HUES64 (cell line): ENCODE measurements at regions not wholly inside any gene's neighbourhood (a gene's known extent, or its start where the extent isn't known, plus 50 kb on each side); places are given as distances from the start of the nearest gene placed in this dataset.

ENCODE experiments used
- H3K27ac ChIP-seq: 2 replicates; pipeline ENCODE4 v1.7.0; 2013; ENCODE audit warnings: low read depth, low read length, inconsistent platforms
- H3K27me3 ChIP-seq: 2 replicates; pipeline ENCODE4 v1.6.1; 2013; ENCODE audit warnings: mild to moderate bottlenecking, low read length; ENCODE audit not compliant: insufficient read depth
- H3K36me3 ChIP-seq: 2 replicates; pipeline ENCODE4 v1.6.1; 2013; ENCODE audit warnings: mild to moderate bottlenecking, low read length; ENCODE audit not compliant: insufficient read depth
- H3K4me1 ChIP-seq: 2 replicates; pipeline ENCODE4 v1.6.1; 2013; ENCODE audit warnings: mild to moderate bottlenecking, low read length, moderate library complexity; ENCODE audit not compliant: insufficient read depth
- H3K4me3 ChIP-seq: 2 replicates; pipeline ENCODE4 v1.5.1; 2013; ENCODE audit warnings: mild to moderate bottlenecking, low read length, moderate library complexity
- H3K9ac ChIP-seq: 2 replicates; pipeline ENCODE4 v1.6.1; 2013; ENCODE audit warnings: mild to moderate bottlenecking, low read depth, low read length
- H3K9me3 ChIP-seq: 2 replicates; pipeline ENCODE4 v1.6.1; 2013; ENCODE audit warnings: low read depth, low read length; ENCODE audit not compliant: insufficient read depth
- WGBS: fragments of 150-250, 120-280 bp; methylation state at CpG from one replicate; pipeline ENCODE4 v1.1.7; 2013; ENCODE audit warnings: missing lambda C conversion rate; 5-methylcytosine and 5-hydroxymethylcytosine counted together

DNA sequence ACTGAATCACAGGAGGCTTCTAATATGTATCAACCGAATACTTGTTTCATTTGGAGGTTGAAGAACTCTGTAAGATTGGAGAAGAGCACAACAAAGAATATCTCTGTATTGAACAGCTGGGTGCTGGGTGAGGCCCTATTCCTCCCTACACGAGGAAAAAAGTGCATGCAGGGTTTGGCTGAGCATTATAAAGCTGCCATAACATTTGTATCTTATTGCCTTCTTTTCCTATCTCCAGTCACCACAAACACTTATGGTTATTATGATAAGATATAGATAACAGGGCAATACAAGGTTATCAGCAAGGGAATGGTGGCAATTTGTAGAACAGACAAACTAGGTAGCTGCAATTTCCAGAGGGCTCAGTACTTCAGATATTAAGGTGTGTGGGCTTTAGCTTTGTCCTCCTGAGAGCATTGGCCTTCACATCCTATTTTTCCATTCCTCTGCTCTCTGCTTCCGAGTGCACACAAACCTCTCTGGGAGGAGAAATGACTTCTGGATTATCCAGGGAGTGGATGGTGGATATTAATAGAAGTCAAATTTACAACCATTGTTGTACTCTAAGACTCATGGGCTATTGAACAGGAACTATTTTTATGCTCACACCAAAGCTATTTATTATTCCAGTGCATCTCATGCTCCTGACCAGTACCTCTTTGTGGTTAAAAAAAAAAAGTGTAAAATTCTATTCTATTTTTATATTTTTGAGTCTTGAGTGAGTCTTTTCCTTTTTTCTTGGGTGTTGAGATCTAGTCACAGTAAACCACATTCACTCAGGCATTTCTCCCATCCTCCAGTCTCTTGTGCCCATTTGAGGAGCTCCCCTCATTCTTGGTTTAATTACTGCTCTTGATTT, 248.4 kb downstream of the ETAA1 start:
- Histone ChIP-seq H3K4me3 (no peak overlapping the region), H3K9ac (no peak overlapping the region), H3K4me1 (peaks cover 9% of the 10 kb centered on the region), H3K9me3 (peaks cover 11% of the 10 kb centered on the region), H3K36me3 (no peaks in the 10 kb centered on the region), H3K27me3 (no peaks in the 10 kb centered on the region), H3K27ac (no peak overlapping the region)
- 81% methylated on average over 2 of the region's 3 CpGs for WGBS

- Histone ChIP-seq H3K27me3 (no peaks in the 10 kb centered on the region), H3K4me1 (peaks cover 16% of the 10 kb centered on the region)
Observed at GRCh38 chr2:67646714-67647333, 249.7 kb downstream of the ETAA1 start.

DNA sequence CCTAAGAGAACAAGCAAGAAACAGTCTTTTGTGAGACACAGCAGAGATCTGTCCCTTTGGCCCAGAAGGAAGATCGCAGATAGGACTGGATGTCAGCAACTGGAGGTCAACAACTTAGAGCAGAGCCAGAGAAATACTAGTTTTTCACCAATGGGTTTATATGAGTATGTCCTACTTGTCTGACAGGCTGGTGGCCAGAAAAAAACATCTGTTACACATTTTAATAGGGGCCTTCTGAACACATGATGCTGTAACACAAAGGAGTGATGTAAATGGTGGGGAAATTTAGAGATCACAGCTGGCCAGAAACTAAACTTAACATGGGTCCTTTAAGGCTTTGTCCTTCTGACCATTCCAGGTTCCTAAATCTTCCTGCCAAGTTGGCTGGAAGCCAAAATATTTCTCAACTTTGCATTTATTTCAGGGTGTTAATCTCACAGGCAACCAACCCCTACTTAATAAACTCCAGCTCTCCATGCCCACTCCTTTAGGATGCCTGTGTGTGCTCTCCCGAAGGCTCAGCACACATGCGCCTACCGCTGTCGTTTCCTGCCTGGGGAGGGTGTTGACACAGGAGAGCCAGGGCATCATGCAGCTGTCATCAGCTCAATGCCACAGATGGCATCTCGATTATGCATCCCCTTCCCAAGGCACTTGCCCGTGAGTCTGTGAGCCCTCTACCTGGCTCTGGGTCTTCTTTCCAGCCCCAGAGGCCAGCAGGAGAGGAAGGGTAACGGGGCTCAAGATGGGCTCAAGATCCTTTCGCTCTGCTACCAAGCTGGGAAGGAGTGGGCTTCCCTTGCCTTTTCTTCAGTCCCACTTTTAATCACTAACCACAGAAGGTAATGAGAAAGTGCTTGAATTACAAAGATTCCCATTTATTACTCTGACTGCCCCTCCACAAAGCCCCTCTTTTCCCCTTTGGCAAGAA, 252.5 kb downstream of the ETAA1 start:
- 89% methylated on average over 9 of the region's 9 CpGs for WGBS
- peaks cover 17% of the 10 kb centered on the region for H3K9me3 ChIP-seq
- H3K27me3 ChIP-seq: no peaks in the 10 kb centered on the region
- H3K9ac ChIP-seq: no peak overlapping the region
- peaks cover 16% of the 10 kb centered on the region for H3K4me1 ChIP-seq
- no peaks in the 10 kb centered on the region for H3K36me3 ChIP-seq
- H3K4me3 ChIP-seq: no peak overlapping the region
- H3K27ac ChIP-seq: no peak overlapping the region

More at GRCh38 chr2:67646714-67647333, 249.7 kb downstream of the ETAA1 start:
- WGBS: 96% methylated on average over 6 of the region's 6 CpGs
- Histone ChIP-seq H3K27ac (no peak overlapping the region), H3K36me3 (no peaks in the 10 kb centered on the region), H3K9me3 (peaks cover 11% of the 10 kb centered on the region), H3K4me3 (no peak overlapping the region), H3K9ac (no peak overlapping the region)

- peaks cover 16% of the 10 kb centered on the region for H3K4me1 ChIP-seq
Observed at GRCh38 chr2:67650291-67651133, 253.4 kb downstream of the ETAA1 start.

GRCh38 chr2:67651565-67651964, 254.4 kb downstream of the ETAA1 start:
- no peak overlapping the region for H3K27ac ChIP-seq
- peaks cover 16% of the 10 kb centered on the region for H3K4me1 ChIP-seq
- no peaks in the 10 kb centered on the region for H3K36me3 ChIP-seq

More at GRCh38 chr2:67650291-67651133, 253.4 kb downstream of the ETAA1 start:
- Histone ChIP-seq H3K9me3 (peaks cover 17% of the 10 kb centered on the region), H3K36me3 (no peaks in the 10 kb centered on the region), H3K27ac (no peak overlapping the region), H3K4me3 (no peak overlapping the region), H3K9ac (no peak overlapping the region), H3K27me3 (no peaks in the 10 kb centered on the region)
- 43% methylated on average over 8 of the region's 8 CpGs for WGBS

GRCh38 chr2:67652679-67653078, 255.5 kb downstream of the ETAA1 start:
- H3K36me3 ChIP-seq: no peaks in the 10 kb centered on the region
- H3K9me3 ChIP-seq: peaks cover 6% of the 10 kb centered on the region
- H3K4me3 ChIP-seq: no peak overlapping the region
- H3K9ac ChIP-seq: no peak overlapping the region
- H3K27ac ChIP-seq: no peak overlapping the region
- H3K27me3 ChIP-seq: no peaks in the 10 kb centered on the region
- H3K4me1 ChIP-seq: peaks cover 16% of the 10 kb centered on the region
- 92% methylated on average over 1 of the region's 1 CpG for WGBS

More at GRCh38 chr2:67651565-67651964, 254.4 kb downstream of the ETAA1 start:
- Histone ChIP-seq H3K9ac (no peak overlapping the region), H3K9me3 (peaks cover 14% of the 10 kb centered on the region), H3K4me3 (no peak overlapping the region), H3K27me3 (no peaks in the 10 kb centered on the region)
- 84% methylated on average over 3 of the region's 3 CpGs for WGBS

GRCh38 chr2:67656875-67657274, 259.7 kb downstream of the ETAA1 start:
- no peaks in the 10 kb centered on the region for H3K36me3 ChIP-seq
- H3K9me3 ChIP-seq: peaks cover 16% of the 10 kb centered on the region
- H3K27ac ChIP-seq: no peak overlapping the region
- no peaks in the 10 kb centered on the region for H3K4me1 ChIP-seq
- WGBS: 93% methylated on average over 4 of the region's 4 CpGs
- H3K9ac ChIP-seq: no peak overlapping the region
- no peak overlapping the region for H3K4me3 ChIP-seq
- H3K27me3 ChIP-seq: no peaks in the 10 kb centered on the region

- no peak overlapping the region for H3K4me3 ChIP-seq
- H3K27ac ChIP-seq: no peak overlapping the region
- no peaks in the 10 kb centered on the region for H3K27me3 ChIP-seq
- H3K36me3 ChIP-seq: no peaks in the 10 kb centered on the region
- H3K9me3 ChIP-seq: peaks cover 13% of the 10 kb centered on the region
- H3K9ac ChIP-seq: no peak overlapping the region
- H3K4me1 ChIP-seq: no peaks in the 10 kb centered on the region
Observed at GRCh38 chr2:67658820-67659219, 261.7 kb downstream of the ETAA1 start.

- Histone ChIP-seq H3K9ac (no peak overlapping the region), H3K36me3 (no peaks in the 10 kb centered on the region), H3K4me3 (no peak overlapping the region), H3K4me1 (no peaks in the 10 kb centered on the region), H3K27me3 (no peaks in the 10 kb centered on the region), H3K9me3 (peaks cover 10% of the 10 kb centered on the region), H3K27ac (no peak overlapping the region)
- 98% methylated on average over 4 of the region's 4 CpGs for WGBS
Observed at GRCh38 chr2:67660015-67660602, 263.0 kb downstream of the ETAA1 start.

GRCh38 chr2:67660871-67661270, 263.7 kb downstream of the ETAA1 start:
- Histone ChIP-seq H3K9ac (no peak overlapping the region), H3K27me3 (no peaks in the 10 kb centered on the region), H3K4me3 (no peak overlapping the region), H3K4me1 (no peaks in the 10 kb centered on the region), H3K27ac (no peak overlapping the region), H3K36me3 (no peaks in the 10 kb centered on the region), H3K9me3 (peaks cover 10% of the 10 kb centered on the region)
